Effector CD4-positive, alpha-beta T cell (primary cell): ENCODE measurements at regions not wholly inside any gene's neighbourhood (a gene's known extent, or its start where the extent isn't known, plus 50 kb on each side); places are given as distances from the start of the nearest gene placed in this dataset.

Experiments
- DNase-seq: peaks from one replicate; pipeline ENCODE4 v3.0.0-alpha.2; 2020

DNA sequence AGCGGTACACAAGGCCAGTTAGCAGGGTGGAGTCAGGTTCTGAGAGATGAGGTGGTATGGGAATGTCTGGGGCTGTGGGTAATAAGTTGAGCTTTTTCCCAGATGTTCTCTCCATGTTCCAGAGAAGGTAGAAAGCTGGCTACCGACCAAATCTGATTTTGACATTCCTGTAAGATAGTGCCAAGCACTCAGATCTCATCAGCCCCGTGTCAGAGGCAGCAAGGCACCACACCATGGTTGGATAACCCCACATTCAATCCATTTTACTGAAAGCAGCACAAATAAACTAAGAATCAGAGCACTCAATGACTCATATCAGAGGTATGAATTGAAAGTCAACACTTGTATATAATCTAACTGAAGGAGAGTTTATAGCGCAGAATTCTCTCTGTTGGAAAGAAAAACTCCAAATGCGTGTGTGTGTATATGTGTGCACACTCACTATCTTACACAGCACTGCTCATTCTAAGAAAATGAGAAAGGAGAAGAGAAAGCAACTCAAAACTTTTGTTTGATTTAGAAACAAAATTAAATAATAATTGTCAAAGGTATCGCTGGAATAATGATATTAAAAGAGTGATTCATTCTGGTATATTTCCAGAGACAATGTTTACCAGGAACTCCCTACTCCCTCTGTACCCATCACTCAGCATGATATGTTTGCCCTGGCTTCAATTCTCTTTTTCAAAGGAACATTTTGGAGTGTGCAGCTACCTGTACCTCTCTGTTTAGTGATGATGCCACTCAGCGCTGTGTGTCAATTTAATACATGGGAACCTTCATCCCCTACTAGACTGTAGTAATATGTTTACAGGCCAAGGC, 375.1 kb upstream of the ID2 start:
- no peak for DNase-seq

DNA sequence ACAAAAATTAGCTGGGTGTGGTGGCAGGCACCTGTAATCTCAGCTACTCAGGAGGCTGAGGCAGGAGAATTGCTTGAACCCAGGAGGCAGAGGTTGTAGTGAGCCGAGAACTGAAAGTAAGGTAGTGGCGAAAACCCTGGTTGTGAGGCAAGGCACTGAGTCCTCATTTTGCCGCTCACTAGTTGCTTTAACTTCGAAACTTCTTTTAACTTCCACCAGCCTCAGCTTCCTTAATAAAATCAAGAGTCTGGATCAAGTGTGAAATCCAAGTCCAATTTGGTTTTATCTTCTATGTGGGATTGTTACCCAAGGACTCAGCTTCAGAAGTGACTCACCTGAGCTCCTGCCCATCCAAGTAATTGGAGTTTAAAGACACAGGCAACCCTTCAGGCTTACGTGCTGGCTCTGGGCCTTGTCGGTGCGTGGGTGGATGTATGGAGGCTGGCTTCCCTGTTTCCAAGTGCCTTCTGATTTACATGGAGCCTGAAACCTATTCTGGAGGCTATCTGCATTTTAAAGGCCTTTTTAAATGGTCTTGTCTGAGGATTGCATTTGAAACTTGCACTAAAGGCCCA, 374.2 kb upstream of the ID2 start:
- no peak for DNase-seq

DNA sequence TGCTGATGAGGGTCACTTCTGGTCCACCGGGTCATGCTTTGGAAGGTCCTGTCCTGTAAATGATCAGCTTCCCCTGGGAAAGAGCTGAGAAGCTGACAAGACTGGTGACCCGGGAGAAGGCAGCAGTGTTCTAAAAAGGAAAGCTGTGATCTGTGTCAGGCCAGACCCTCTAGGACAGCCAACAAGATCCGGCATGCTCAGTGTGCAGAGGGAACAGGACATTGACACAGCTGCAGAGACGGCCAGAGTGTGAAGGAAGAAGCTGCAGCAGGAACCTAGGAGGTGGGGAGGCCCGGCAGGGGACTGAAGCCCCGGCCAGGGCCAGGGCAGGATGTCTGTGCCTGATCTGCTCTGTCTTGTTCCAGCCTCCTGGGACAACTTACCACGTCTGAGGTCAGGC, 372.7 kb upstream of the ID2 start:
- DNase-seq = no peak

DNA sequence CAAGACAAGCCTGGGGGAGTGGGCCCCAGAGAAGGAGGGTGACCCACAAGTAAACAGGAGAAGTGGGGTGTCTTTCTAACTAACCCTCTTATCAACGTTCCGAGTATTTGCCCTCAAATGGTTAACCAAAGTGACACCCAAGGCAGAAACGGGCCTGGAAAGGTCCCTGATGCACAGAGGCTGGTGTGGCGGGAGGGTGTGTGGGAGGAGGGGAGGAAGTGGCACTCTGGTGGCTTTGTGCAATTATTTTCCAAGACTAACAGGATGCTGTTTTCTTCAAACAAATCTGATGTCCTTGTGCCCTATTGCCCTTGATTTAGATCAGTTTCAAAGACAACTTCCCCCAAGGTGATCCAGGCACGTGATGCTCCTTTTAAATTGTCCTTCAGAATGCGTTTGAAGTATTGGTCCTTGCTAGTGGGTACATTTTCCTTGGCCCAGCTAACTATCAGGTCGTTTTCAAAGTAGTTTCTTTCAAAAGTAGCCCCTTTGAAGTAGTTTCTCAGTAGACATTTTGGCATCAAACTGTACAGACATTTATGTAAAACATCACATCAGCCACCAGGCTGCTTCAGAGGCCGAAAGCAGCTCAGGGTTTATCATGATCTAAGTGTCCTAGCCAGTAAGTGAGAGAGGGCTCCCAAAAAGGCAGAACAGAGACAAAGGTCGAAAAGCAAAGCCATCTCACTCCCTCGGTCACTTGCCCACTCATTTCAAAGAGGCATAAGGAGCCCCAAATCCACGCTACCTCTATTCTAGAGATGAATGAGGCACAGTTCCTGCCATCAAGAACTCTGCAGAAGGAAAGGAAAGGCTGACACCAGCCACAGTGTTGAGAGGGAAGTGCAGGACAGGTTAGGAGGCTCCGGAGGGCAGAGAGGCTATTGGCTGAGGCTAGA, 371.1 kb upstream of the ID2 start:
- no peak for DNase-seq

DNA sequence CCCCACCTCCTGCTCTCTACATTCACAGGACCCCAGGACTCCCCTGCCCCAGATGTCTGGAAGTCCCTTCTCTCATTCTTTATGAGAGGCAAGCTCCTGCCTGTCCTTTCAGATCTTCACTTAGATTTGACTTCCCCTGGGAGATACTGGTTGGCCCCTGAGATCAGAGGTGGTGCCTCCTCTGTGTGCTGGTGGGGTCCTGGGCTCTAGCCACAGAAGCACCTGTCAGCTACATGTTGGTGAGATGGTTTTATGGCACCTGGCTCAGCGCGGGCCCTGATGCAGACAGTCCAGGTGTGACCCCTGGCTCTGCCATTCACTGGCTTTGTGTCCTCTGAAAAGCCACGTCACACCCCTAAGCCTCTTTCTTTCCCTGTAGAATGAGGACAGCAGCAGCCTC, 369.6 kb upstream of the ID2 start:
- DNase-seq = no peak

DNA sequence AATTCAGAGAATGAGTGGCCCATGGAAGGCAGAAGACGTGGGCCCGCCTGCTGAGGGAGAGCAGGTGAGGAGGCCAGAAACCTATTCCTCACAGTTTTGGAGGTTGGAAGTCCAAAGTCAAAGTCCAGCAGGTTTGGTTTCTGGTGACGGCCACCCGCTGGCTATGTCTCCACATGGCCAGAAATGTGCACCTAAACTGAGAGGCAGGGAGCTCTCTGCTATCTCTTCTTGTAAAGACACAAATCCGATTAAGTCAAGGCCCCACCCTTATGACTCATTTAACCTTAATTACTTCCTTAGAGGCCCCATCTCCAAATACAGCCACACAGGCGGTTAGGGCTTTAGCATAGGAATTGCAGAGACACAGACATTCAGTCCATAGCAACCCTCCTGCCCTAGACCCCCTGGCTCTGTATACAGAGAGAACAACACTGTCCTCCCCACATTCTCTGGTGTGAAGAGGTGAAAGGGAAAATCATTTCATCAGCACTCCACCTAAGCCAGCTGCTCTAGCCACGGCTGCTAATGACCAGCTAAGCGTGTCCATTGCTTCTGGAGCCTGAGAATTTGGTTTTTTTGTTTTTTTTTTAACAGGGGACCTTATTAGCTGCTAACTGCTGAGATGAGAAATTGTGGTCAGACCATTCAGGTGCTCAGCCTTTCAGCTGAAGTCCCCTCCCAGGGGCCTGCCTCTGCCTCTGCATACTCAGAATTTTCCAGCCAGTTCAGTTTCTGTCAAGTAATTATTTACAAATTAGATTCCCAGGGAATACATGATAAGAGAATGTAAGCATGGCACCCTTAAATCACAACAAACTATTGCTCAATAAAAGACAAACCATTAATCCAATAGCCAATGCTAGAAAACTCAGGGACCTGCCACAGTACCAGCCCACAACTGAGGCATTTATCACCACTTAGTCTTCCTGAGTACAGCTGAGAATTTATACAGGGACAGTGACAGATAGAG, 368.7 kb upstream of the ID2 start:
- DNase-seq = no peak

DNA sequence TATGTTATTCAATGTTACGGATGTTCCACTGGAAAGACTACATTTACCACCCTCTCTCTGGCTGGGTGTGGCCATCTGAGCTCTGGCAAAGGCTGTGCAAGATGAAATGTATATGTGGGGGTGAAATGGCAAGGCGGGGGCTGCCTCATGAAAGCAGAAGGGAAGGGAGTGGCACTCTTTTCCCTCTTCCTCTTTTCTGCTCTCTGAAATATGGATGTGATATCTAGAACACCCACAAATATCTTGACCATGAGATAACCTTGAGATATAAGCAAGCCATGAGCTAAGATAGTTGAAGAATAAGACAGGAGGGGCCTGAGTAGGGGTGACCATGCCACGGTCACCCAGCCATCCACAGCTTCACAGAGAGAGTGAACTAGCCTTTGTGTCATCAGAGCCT, 367.8 kb upstream of the ID2 start:
- DNase-seq = no peak

DNA sequence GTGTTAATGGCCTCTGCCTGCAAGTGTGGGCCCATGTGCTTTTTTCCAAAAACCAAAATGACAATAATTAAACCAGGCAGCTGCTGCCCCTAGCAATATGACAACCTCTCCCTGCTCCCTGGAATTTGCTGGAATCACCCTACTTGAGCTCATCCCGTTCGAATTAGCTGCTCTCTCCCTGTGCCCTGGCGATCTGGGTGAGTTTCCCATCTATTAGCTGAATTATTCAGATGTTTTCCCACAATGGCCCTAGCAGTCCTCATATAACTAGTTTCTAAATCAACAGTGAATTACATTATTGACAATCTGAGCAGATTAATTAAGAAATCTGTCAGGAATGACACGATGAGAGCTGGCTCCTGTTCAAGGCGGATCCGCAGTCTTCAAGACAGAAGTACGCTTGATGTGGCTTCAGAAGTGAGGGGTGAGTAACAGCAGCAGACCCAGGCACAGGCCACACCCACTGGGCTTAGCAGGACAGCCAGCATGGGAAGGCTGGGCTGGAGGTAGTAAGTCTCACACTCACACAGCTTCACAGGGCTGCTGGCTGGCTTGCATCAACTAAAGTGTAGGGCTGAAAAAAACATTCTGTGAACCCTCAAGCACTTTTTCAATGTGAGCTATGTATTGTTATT, 366.2 kb upstream of the ID2 start:
- DNase-seq = no peak

DNA sequence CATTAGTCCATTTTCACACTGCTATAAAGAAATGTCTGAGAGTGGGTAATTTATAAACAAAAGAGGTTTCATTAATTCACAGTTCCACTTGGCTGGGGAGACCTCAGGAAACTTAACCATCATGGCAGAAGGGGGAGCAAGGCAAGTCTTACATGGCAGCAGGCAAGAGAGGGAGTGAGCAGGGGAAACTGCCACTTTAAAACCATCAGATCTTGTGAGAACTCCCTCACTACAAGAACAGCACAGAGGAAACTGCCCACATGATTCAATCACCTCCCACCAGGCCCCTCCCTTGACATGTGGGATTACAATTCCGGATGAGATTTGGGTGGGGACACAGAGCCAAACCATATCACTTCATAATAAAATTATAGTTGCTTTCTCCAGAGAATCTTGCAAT, 365.5 kb upstream of the ID2 start:
- DNase-seq = no peak

DNA sequence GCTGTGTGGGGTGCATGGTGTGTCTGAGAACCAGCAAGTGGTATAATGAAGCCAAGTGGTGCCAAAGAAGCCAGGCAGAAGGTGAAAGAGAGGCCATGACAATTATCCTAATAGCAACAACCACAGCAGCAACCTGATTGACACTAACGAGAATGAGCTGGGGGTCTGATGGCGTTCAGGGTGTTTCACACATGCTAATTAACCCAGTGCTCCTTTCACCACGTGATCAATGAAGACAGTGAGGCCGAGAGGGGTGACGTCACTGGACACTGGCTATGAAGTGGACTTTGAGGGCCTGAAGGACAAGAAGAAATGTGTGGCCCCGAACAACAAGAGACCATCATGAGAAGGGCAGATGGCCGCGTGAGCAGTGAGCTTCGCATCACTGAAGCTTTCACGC, 364.4 kb upstream of the ID2 start:
- DNase-seq = no peak

DNA sequence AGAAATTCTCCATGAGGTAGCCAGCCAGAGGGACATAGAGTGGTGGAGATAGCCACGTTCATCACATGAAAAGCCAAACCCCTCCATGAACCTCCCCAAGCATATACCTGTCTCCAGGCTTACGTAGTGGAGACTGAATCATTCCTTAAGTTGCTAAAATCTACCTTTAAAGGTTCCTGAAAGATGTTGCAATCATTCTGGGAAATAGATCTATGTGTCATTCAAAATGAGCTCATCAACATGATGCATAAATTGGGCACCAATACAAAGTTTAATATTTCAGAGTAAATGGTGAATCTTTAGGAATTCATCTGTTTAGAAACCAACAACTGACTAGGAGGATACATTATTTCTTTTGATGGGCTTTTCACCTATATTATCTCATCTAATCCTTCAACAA, 362.6 kb upstream of the ID2 start:
- DNase-seq = no peak

DNA sequence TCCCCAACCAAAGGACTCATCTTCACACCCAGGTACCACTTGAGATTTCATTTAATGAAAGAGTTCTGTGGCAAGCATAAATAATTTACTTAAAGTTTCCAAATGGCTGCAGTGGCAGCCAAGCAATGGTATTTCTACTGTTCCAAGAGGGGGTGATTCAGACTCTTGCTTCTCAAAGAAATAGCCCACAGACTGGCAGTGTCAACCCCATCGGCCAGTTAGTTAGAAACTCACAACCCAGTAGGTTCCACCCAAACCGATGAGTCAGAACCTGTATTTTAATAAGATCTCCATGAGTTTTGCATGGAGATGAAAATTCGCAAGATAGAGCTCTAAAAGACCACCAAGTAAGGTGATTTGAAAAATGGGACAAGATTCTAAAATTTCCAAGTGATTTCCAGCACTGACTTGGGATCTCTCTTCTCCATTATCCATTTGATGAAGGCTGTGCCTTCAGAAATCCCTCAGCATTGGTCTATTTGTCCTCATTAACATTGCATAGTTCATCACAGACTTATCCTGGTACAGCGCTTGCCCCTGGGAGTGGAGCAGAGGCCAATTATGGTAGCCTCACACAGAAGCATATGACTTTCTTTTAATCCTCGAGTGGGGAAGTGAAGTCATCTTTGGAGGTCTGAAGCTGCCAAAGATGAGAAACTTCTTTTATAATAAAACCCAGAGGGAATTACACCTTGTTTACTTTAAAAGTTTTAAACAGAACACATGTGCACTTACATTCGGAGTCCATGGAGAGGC, 361.4 kb upstream of the ID2 start:
- no peak for DNase-seq

DNA sequence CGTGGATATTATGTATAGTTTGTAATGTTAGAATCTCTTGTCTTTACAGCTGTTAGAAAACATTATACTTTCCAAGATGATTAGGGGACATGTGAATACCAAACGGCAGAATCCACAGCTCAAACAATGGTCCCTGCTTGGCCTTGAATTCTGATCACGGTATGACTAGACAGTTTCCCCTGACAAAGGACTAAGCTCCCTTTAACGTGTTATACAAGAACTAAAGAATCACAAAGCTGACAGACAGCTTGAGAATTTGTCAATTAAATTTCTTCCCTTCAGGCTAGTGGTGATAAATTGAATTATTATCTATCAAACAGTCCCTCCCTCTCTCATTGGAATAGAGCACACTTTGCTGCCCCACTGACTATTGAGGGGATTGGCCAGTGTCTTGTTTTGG, 359.2 kb upstream of the ID2 start:
- DNase-seq = no peak

DNA sequence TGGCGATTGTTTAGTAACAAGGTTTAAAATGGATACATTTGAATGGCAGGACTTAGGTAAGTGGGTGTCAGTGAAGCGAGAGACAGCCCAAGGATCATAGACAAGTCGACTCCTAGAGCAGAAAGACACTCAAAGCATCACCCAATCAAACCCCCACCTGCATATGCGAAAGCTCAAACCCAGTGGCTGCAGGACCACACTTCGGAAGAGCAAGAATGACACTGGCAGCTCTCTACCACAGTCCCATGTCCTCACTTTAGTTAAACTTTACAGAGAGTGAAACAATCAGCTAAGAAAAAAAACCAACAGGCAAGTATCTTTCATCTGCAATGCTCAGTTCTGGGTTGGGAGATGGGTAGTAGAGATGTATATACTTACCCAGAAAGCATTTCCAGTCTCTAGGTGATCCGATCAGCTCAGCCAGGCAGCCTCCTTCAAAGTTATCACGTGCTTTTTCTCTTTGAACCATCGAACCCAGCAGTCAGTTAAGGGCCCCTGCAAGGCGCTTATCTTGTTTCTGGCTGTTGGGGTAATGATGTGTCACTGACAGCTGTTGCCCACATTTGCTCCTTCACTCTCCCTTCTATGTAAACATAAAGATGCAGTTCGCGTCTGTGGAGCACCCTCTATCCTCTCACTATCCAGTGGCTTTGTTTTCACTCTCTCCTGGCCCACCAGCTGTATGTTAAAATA, 357.5 kb upstream of the ID2 start:
- no peak for DNase-seq

DNA sequence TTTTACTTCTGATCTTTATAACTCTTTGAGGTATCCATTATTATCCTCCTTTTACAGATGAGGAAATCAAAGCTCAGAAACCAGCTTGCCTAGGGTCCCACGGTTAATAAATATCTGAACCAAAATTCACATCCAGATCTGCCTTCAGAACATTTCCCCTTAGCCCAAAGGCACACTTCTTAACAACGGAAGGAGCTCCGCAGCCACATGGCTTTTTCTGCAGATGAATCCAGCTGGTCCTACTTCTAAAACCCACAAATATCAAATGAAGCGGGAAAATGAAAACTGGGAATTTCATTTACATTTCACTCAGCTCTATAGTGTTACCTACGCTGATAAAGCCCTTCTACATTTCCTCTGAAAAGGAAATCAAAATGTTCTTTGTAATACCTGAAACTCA, 357.0 kb upstream of the ID2 start:
- DNase-seq = no peak

DNA sequence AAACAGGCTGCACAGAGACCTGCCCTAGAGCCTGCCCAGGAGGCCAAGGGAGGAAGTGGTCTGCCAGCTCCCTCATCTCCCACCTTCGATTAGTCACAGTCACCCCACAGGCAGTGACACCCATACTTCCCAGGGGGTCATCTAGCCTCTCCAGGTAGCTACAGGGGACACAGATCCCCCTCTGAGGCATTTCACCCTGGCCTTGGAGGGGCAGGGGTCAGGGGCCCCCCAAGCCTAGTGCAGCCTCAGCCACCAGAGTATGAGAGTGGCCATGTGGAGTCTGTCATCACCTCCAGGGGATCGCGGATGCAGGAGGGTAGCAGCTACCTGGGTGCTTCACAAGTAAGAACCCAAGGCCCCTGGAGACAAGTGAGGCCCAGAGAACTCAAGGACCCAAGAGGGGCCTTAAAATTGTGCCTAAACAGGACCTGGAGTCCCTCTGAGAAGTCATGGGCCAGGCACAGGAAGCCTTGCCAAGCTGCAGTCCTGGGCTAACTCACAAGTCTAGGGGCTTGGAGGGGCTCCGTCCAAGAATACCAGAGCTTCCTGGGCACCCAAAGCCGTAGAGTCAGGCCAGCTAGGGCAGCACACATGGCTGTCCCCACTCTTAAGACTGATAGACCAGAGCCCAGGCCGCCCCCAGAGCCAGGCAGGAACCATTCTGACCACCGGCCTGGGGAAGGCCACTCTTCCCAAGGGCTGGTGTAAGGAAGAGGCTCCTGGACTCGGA, 354.3 kb upstream of the ID2 start:
- DNase-seq = no peak

DNA sequence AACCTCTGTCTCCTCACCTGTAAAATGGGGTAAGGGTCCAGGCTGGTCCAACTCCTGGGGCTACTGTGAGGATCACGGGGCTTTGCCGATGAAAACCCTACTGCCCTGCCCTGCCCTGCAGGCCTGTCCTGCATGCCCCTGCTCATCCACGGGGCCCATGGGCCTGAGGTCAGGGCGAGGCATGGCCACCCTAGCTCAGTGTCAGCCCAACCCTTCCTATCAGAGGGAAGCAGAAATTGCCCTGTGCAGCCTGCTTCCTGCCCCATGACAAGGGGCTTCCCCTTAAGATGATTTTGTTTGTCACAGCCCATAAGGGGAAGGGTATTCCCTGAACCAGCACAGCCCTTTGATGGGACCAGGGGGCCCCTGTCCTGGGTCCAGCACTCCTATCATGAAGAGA, 353.6 kb upstream of the ID2 start:
- DNase-seq = no peak

DNA sequence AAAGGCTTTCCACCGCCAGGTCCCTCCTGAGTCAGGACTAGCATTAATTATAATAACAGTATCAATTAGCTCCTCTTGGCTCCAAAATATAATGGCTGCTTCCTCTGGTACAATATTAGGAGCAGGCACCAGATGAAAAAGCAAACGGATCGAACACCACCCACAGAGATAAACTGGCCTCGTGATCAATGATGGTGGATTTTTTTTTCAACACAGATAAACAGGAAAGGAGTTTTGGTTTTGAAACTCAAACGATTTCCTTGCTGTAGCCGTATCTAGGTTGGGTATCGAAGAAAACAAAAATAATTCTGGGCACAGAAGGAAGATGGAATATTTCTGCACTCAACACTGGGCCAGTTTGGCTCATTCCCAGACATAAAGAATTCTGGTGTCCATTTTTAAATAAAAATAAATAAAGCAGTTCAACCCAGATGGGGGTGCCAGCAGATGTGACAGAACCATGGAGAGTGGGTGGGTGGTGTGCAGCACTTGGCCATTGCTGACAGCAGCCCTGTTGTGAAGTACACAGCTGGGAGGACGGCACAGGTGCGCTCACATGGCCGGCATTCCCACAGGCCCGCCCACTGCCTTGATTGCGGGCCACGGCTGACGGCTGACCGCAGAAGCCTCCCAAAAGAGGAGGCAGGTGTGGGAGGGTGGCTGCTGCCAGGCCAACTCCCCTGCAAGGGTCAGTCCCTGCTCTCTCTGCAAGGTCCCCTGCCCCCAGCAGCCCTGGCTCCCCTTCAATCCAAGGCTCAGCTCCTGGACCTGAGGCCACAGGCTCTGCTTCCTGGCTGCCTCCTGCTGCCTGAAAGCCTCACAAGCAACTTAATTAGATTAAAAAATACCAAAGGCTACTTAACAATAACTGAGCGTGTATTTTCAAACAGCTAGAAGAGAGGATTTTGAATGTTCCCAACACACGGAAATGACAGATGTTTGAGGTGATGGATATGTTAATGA, 351.9 kb upstream of the ID2 start:
- DNase-seq = no peak

DNA sequence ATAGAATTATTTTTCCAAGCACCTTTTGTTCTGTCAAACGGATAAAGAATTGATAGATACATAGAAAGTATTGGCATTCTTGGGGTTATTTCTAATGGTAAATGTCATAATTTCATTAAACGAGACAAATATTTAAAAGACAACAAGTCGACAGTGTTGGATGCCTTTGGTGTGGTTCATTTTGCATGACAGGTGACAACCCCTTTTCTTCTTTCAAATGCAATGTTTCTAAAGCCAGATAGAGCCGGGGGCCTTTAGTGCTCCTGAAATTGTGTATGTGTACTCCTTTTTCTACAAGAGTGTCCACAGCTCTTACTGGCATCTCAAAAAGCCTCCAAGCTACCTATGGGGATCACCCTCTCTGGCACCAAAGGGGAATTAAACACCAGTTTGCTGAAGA, 350.8 kb upstream of the ID2 start:
- DNase-seq = no peak
